ENCODE measurements at regions not wholly inside any gene's neighbourhood (a gene's known extent, or its start where the extent isn't known, plus 50 kb on each side); places are given as distances from the start of the nearest gene placed in this dataset.
A peak's percentile ranks its signal among the peaks of the same experiment; 100 is the strongest.

DNA sequence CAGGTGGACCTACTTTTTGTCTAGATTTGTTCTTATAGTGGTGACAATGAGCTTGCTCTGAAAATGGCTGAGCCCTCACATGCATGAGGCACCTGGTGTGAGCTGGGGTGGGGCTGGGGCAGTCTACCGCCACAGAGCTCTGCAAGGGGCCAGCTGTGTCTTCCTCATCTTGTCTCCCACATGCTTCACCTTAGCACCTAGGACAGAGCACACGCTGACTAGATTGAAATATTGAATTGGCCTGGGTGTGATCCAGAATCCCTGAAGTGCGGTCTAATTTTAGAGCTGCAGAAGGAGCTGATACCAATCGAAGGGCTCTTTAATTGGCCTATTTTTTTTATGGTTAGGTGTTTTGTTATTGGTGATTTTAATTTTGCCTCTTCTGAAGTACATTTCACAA lies 126.1 kb upstream of the NFIB start:
- TF ChIP-seq RAD21 (IDR thresholded peaks at IDR 0.05; ENCODE audit: low read depth) (no peak), CREB1 (IDR thresholded peaks at IDR 0.05; ENCODE audit: low read depth) (no peak), EP300 (IDR thresholded peaks at IDR 0.05; ENCODE audit: borderline replicate concordance) (no peak), CEBPB (IDR thresholded peaks at IDR 0.05) (no peak), TCF12 (IDR thresholded peaks at IDR 0.05; ENCODE audit: low read depth) (no peak), ZBTB7A (IDR thresholded peaks at IDR 0.05; ENCODE audit: low read depth) (no peak), NFIC (IDR thresholded peaks at IDR 0.05) (no peak), TEAD4 (IDR thresholded peaks at IDR 0.05) (no peak), YY1 (IDR thresholded peaks at IDR 0.05; ENCODE audit: low read depth) (no peak)
- TF ChIP-seq, protein P1, sequence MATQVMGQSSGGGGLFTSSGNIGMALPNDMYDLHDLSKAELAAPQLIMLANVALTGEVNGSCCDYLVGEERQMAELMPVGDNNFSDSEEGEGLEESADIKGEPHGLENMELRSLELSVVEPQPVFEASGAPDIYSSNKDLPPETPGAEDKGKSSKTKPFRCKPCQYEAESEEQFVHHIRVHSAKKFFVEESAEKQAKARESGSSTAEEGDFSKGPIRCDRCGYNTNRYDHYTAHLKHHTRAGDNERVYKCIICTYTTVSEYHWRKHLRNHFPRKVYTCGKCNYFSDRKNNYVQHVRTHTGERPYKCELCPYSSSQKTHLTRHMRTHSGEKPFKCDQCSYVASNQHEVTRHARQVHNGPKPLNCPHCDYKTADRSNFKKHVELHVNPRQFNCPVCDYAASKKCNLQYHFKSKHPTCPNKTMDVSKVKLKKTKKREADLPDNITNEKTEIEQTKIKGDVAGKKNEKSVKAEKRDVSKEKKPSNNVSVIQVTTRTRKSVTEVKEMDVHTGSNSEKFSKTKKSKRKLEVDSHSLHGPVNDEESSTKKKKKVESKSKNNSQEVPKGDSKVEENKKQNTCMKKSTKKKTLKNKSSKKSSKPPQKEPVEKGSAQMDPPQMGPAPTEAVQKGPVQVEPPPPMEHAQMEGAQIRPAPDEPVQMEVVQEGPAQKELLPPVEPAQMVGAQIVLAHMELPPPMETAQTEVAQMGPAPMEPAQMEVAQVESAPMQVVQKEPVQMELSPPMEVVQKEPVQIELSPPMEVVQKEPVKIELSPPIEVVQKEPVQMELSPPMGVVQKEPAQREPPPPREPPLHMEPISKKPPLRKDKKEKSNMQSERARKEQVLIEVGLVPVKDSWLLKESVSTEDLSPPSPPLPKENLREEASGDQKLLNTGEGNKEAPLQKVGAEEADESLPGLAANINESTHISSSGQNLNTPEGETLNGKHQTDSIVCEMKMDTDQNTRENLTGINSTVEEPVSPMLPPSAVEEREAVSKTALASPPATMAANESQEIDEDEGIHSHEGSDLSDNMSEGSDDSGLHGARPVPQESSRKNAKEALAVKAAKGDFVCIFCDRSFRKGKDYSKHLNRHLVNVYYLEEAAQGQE (IDR thresholded peaks at IDR 0.05; ENCODE audit: low read depth) = peak; percentile 51; the same call in 1 of the 2 replicates
- TF ChIP-seq, protein P2, sequence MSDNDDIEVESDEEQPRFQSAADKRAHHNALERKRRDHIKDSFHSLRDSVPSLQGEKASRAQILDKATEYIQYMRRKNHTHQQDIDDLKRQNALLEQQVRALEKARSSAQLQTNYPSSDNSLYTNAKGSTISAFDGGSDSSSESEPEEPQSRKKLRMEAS (IDR thresholded peaks at IDR 0.05) = no peak
